ENCODE measurements at regions not wholly inside any gene's neighbourhood (a gene's known extent, or its start where the extent isn't known, plus 50 kb on each side); places are given as distances from the start of the nearest gene placed in this dataset.

DNA sequence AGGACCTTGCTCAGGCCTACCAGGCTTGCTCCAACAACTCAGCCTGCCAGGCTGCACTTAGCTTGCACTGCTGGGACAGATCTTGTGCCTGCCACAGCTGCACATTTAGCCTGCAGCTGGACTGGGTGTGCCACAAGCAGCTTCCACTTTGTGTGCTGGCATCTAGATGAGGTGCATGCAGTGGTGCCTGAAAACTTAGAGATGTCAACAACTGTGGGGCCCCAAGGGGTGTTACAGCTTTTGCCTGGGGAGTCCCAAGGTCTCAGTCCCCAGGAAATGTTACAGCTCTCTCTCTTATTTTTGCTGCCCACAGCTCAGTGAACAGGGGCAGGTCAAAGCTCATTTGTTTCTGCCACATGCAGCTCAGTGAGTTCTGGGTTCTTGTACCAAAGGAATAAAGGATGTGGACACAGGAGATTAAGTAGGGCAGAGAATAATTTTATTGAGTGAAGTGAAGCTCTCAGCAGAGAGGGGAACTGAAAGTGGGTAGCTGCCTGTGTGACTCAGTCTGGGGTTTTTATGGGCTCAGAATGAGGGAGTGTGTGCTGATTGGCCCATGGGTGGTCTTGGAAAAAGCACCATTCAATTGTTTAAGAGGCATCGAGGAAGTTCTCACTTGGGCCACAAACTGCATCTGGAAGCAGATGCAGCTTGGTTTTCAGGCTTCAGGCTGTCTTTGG lies 828.3 kb downstream of the TECRL start:
- TF ChIP-seq, protein P1, sequence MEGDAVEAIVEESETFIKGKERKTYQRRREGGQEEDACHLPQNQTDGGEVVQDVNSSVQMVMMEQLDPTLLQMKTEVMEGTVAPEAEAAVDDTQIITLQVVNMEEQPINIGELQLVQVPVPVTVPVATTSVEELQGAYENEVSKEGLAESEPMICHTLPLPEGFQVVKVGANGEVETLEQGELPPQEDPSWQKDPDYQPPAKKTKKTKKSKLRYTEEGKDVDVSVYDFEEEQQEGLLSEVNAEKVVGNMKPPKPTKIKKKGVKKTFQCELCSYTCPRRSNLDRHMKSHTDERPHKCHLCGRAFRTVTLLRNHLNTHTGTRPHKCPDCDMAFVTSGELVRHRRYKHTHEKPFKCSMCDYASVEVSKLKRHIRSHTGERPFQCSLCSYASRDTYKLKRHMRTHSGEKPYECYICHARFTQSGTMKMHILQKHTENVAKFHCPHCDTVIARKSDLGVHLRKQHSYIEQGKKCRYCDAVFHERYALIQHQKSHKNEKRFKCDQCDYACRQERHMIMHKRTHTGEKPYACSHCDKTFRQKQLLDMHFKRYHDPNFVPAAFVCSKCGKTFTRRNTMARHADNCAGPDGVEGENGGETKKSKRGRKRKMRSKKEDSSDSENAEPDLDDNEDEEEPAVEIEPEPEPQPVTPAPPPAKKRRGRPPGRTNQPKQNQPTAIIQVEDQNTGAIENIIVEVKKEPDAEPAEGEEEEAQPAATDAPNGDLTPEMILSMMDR (IDR thresholded peaks at IDR 0.05; ENCODE audit: insufficient read depth, low read depth, low read length, missing control alignments) = no peak
- no peak overlapping the region for H3K4me3 ChIP-seq (ENCODE audit: low read depth, low read length)
- DNase-seq (ENCODE audit: low read depth) = peak; percentile 2

DNA sequence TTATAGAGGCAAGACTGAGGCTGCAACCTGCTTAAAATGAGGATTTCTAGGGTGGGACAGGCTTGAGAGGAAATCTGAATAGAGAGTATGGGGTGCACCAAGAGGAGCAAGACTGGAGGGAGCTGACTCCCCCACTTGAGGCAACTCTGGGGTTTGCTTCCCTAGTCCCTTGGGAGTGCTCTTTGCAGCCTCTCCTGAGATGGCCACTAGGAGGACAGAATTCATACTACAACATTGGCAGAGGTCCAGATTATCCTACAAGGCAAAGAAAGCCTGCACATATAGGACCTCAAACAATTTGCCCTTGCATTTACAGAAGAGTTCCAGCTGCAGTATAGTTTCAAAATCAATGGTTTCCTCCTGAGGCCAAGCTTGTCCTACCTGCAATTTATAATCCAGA lies 830.9 kb downstream of the TECRL start:
- TF ChIP-seq, protein P1 (IDR thresholded peaks at IDR 0.05; ENCODE audit: insufficient read depth, low read depth, low read length, missing control alignments) = no peak
- no peak for DNase-seq (ENCODE audit: low read depth)
- H3K4me3 ChIP-seq (ENCODE audit: low read depth, low read length) = no peak overlapping the region

DNA sequence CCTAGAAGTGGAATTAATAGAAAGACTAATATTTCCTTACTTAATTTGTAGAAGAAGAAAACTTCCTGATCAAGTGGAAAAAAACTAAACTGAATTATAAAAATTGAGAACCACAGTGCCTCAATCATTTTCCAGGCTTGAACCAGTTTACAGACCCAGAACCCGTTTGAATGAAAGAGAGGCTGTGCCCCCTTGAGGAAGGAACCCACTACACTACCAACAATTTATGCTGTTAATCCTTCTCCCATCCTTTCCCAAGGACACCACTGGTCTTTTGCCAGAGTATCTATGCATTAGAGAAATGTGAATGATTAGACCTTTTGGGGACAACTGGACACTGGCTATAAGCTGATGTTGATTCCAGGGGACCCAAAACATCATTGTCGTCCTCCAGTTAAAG lies 842.6 kb downstream of the TECRL start:
- no peak for DNase-seq (ENCODE audit: low read depth)
- no peak overlapping the region for H3K4me3 ChIP-seq (ENCODE audit: low read depth, low read length)
- TF ChIP-seq, protein P1 (IDR thresholded peaks at IDR 0.05; ENCODE audit: insufficient read depth, low read depth, low read length, missing control alignments) = no peak

DNA sequence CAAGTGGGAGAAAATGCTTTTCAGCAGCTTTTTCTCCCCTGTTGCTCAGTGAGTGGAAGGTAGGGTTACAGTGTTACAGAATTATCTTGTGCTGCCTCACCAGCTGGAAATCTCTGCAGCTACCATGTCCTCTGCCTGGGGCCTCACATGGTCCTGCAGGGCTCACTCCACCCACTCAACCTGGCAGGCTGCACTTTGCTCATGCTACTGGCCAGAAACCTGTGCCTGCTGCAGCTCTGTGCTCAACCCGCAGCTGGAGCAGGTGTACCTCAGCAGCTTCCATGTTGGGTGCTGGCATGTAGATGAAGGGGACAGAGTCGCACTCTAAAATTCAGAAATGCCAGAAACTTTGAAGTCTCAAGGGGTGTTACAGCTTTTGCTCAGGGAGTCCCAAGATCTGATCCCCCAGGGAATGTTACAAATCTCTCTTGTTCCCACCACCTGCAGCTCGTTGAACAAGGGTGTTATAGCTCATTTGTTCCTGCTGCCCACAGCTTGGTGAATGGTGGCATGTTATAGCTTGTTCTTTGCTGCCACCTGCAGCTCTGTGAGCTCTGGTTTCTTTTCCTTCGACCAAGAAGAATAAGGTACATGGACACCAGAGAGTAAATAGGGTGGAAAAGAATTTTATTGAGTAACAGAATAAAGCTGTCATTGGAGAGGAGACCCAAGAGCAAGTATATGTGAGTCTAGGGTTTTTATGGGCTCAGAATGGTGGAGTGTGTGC lies 845.8 kb downstream of the TECRL start:
- no peak overlapping the region for H3K4me3 ChIP-seq (ENCODE audit: low read depth, low read length)
- DNase-seq (ENCODE audit: low read depth) = no peak
- TF ChIP-seq, protein P1 (IDR thresholded peaks at IDR 0.05; ENCODE audit: insufficient read depth, low read depth, low read length, missing control alignments) = no peak

DNA sequence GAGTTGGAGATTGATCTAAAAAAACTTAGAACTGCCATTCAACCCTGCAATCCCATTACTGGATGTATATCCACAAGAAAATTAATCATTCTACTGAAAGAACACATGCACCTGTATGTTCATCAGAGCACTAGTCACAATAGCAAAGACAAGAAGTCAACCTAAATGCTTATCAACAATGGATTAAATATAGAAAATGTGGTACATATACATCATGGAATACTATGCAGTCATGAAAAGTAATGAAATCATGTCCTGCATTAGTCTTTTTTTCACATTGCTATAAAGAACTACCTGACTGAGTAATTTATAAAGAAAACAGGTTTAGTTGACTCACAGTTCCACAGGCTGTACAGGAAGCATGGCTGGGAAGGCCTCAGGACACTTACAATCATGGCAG lies 850.5 kb downstream of the TECRL start:
- H3K4me3 ChIP-seq (ENCODE audit: low read depth, low read length) = no peak overlapping the region
- no peak for DNase-seq (ENCODE audit: low read depth)
- TF ChIP-seq, protein P1 (IDR thresholded peaks at IDR 0.05; ENCODE audit: insufficient read depth, low read depth, low read length, missing control alignments) = no peak

DNA sequence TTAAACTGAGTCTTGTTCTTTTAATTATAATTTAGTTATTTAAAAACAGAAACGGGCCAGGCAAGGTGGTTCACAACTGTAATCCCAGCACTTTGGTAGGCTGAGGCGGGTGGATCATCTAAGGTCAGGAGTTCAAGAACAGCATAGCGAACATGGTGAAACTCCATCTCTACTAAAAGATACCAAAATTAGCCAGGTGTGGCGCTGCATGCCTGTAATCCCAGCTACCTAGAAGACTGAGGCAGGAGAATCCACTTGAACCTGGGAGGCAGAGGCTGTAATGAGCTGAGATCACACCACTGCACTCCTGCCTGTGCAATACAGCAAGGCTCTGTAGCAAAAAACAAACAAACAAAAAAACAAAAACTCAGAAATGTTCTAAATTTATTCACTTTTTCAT lies 852.9 kb downstream of the TECRL start:
- no peak for DNase-seq (ENCODE audit: low read depth)
- no peak overlapping the region for H3K4me3 ChIP-seq (ENCODE audit: low read depth, low read length)
- TF ChIP-seq, protein P1 (IDR thresholded peaks at IDR 0.05; ENCODE audit: insufficient read depth, low read depth, low read length, missing control alignments) = no peak
